Testis (tissue), 2 donors: ENCODE measurements at regions not wholly inside any gene's neighbourhood (a gene's known extent, or its start where the extent isn't known, plus 50 kb on each side); places are given as distances from the start of the nearest gene placed in this dataset.

Experiments used
- DNase-seq: peaks from one replicate; pipeline ENCODE4 v3.0.0-alpha.2; 2019
- H3K27ac ChIP-seq, 2 donors: fragments of 200-600 bp; sonication (generic); one replicate each; pipeline ENCODE4 v1.5.1; 2019
- H3K27me3 ChIP-seq: fragments of 200-600 bp; sonication (generic); one replicate; pipeline ENCODE4 v1.5.1; 2019
- H3K36me3 ChIP-seq: fragments of 200-600 bp; sonication (generic); one replicate; pipeline ENCODE4 v1.5.1; 2017; ENCODE audit warnings: low read depth; ENCODE audit errors: missing control alignments
- H3K4me1 ChIP-seq: fragments of 200-600 bp; sonication (generic); one replicate; pipeline ENCODE4 v1.5.1; 2019
- H3K4me3 ChIP-seq, 2 donors: fragments of 200-600 bp; sonication (generic); one replicate each; pipeline ENCODE4 v1.5.1; 2017 to 2019
- H3K9me3 ChIP-seq: fragments of 200-600 bp; sonication (generic); one replicate; pipeline ENCODE4 v1.5.1; 2017
- CTCF ChIP-seq, 3 experiments: fragments of 450-650 bp in 2 of 3; fragments of 200-600 bp in 1 of 3; sonication (generic) in 1 of 3; IDR thresholded peaks; one replicate each; pipeline ENCODE4 v1.5.1; 2016 to 2019; ENCODE audit warnings: antibody characterized with exemption in 3 of 3, mild to moderate bottlenecking in 2 of 3, moderate library complexity in 1 of 3
- POLR2A ChIP-seq: fragments of 450-650 bp; IDR thresholded peaks from one replicate; pipeline ENCODE4 v1.6.1; 2017; ENCODE audit warnings: antibody characterized with exemption, mild to moderate bottlenecking, moderate library complexity
- WGBS, 2 donors: methylation state at CpG; one replicate each; pipeline ENCODE4 v1.1.5; 2018; 5-methylcytosine and 5-hydroxymethylcytosine counted together
- intact Hi-C: fragments of 100-400 bp; cut with DNase I; formaldehyde crosslinking; loops from one replicate; pipeline ENCODE4 v1.15.1; 2023; ENCODE audit warnings: low total_unique reads

GRCh38 chr14:99064262-99064954 is 207.6 kb downstream of the BCL11B start:
- Histone ChIP-seq H3K9me3 (no peaks in the 10 kb centered on the region), H3K36me3 (no peaks in the 10 kb centered on the region), H3K27me3 (no peaks in the 10 kb centered on the region), H3K4me3 (no peak overlapping the region), H3K27ac (no peak overlapping the region), H3K4me1 (no peaks in the 10 kb centered on the region)
- intact Hi-C loops: no loop called here
- TF ChIP-seq POLR2A (no peak), CTCF (IDR thresholded peaks at IDR 0.05) (no peak)
- DNase-seq: no peak
- 87 to 94% methylated on average over 9 of the region's 9 CpGs for WGBS, 2 donors

DNA sequence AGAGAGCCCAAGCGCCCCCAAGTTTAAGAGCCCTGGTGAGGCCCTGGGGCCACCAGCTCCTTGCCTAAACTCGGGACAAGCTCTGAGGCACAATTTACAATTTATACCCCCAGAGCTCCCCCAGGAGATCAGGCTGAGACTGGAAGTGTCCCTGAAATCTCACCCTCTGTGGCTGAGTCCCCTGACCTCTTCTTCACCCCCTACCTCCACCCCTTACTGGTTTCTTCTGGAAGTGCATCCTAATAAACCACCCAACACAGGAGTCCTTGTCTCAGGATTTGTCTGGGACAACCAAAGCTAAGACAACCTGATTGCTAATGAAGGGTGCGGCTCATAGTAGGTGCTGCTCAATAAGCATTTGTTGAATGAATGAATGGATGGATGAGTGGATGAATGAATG is 206.4 kb downstream of the BCL11B start:
- H3K4me3 ChIP-seq: no peak overlapping the region
- H3K4me1 ChIP-seq: no peaks in the 10 kb centered on the region
- WGBS, 2 donors: 75 to 84% methylated on average over 3 of the region's 3 CpGs
- H3K9me3 ChIP-seq: no peaks in the 10 kb centered on the region
- intact Hi-C loops: no loop called here
- no peak overlapping the region for H3K27ac ChIP-seq
- H3K36me3 ChIP-seq: no peaks in the 10 kb centered on the region
- no peaks in the 10 kb centered on the region for H3K27me3 ChIP-seq
- DNase-seq: no peak
- TF ChIP-seq POLR2A (no peak), CTCF (IDR thresholded peaks at IDR 0.05) (no peak)

GRCh38 chr14:99066378-99066777 is 205.6 kb downstream of the BCL11B start:
- 80 to 88% methylated on average over 1 to 22 of the region's 23 CpGs for WGBS, 2 donors
- no peak overlapping the region for H3K4me3 ChIP-seq
- H3K4me1 ChIP-seq: no peaks in the 10 kb centered on the region
- H3K9me3 ChIP-seq: no peaks in the 10 kb centered on the region
- H3K27me3 ChIP-seq: no peaks in the 10 kb centered on the region
- no peak overlapping the region for H3K27ac ChIP-seq
- intact Hi-C loops: no loop called here
- DNase-seq: no peak
- no peak for TF ChIP-seq CTCF (IDR thresholded peaks at IDR 0.05)
- no peak for TF ChIP-seq POLR2A
- H3K36me3 ChIP-seq: no peaks in the 10 kb centered on the region

DNA sequence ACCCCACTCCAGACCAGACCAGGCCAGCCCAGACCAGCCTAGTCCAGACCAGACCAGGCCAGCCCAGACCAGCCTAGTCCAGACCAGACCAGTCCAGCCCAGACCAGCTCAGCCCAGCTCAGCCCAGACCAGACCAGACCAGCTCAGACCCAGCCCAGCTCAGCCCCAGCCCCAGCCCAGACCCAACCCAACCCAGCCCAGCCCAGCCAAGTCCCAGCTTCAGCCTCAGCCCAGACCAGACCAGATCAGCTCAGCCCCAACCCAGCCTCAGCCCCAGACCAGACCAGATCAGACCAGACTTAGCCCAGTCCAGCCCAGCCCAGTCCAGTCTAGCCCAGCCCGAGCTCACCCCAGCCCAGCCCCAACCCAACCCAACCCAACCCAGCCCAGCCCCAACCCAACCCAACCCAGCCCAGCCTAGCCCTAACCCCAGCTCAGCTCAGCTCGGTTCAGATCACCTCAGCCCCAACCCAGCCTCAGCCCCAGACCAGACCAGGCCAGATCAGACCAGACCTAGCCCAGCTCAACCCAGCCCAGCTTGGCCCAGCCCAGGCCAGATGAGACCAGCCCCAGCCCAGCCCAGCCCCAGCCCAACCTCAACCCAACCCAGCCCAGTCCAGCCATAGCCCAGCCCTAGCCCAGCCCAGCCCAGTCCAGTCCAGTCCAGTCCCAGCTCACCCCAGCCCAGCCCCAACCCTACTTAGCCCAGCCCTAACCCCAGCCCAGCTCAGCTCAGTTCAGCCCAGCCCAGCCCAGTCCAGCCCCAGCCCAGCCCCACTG is 204.7 kb downstream of the BCL11B start:
- no peaks in the 10 kb centered on the region for H3K9me3 ChIP-seq
- H3K4me1 ChIP-seq: no peaks in the 10 kb centered on the region
- no peak overlapping the region for H3K27ac ChIP-seq
- intact Hi-C loops: no loop called here
- WGBS, 2 donors: 75% methylated on average over 1 of the region's 2 CpGs; no CpG with 5 or more reads in 1 of the 2 donors
- no peaks in the 10 kb centered on the region for H3K27me3 ChIP-seq
- DNase-seq: no peak
- H3K36me3 ChIP-seq: no peaks in the 10 kb centered on the region
- H3K4me3 ChIP-seq: no peak overlapping the region
- TF ChIP-seq CTCF (IDR thresholded peaks at IDR 0.05): no peak
- no peak for TF ChIP-seq POLR2A
